Glutamatergic neuron (in vitro differentiated cells): ENCODE measurements at regions not wholly inside any gene's neighbourhood (a gene's known extent, or its start where the extent isn't known, plus 50 kb on each side); places are given as distances from the start of the nearest gene placed in this dataset.

Source experiments
- DNase-seq: peaks from one replicate; pipeline ENCODE4 v3.0.0; 2022
- H3K27ac Mint-ChIP-seq: one replicate; pipeline ENCODE4 v1.8.0; 2020; ENCODE audit warnings: mild to moderate bottlenecking, mixed read lengths, inconsistent platforms; ENCODE audit not compliant: unreplicated experiment
- H3K27me3 Mint-ChIP-seq: one replicate; pipeline ENCODE4 v1.8.0; 2020; ENCODE audit warnings: mild to moderate bottlenecking, moderate library complexity, mixed read lengths, inconsistent platforms; ENCODE audit not compliant: unreplicated experiment
- H3K36me3 Mint-ChIP-seq: one replicate; pipeline ENCODE4 v1.8.0; 2020; ENCODE audit warnings: mild to moderate bottlenecking, mixed read lengths, inconsistent platforms; ENCODE audit not compliant: unreplicated experiment
- H3K4me1 Mint-ChIP-seq: one replicate; pipeline ENCODE4 v1.8.0; 2020; ENCODE audit warnings: mild to moderate bottlenecking, low read depth, mixed read lengths, inconsistent platforms; ENCODE audit not compliant: unreplicated experiment
- H3K4me3 Mint-ChIP-seq: one replicate; pipeline ENCODE4 v1.8.0; 2020; ENCODE audit warnings: mild to moderate bottlenecking, mixed read lengths, inconsistent platforms; ENCODE audit not compliant: unreplicated experiment
- H3K9me3 Mint-ChIP-seq: one replicate; pipeline ENCODE4 v1.8.0; 2020; ENCODE audit warnings: mild to moderate bottlenecking, moderate library complexity, mixed read lengths, inconsistent platforms; ENCODE audit not compliant: unreplicated experiment
- CTCF ChIP-seq: fragments of 200-600 bp; sonication (generic); IDR thresholded peaks from one replicate; pipeline ENCODE4 v1.5.0; 2021; ENCODE audit not compliant: partially characterized antibody, unreplicated experiment

- H3K27ac Mint-ChIP-seq = peak overlapping the region; percentile 50
- peaks cover 36% of the 10 kb centered on the region for H3K4me1 Mint-ChIP-seq
- H3K4me3 Mint-ChIP-seq = no peak overlapping the region
- peaks cover 2% of the 10 kb centered on the region for H3K27me3 Mint-ChIP-seq
- H3K36me3 Mint-ChIP-seq = no peaks in the 10 kb centered on the region
- peaks cover 2% of the 10 kb centered on the region for H3K9me3 Mint-ChIP-seq
- DNase-seq = no peak
- no peak for TF ChIP-seq CTCF
Measured at GRCh38 chr2:150140777-150141176, 346.7 kb downstream of the RND3 start.

DNA sequence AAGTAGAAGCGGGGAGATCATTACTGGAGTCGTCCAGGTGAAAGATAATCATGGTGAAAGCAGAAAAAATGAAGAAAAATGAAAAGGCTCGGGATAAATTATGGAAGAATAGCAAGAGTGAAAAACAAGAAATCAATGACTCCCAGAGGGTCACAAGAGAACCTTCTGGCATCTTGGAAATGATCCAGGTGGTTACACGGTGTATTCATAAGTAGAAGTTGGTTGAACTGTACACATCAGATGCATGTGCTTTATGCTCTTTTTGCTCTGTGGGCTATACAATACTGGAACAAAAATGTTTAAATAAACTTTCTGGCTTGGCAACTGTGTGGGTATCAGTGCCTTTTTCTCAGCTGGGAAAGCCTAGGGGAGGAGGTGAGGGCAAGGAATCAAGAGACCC, 348.9 kb downstream of the RND3 start:
- DNase-seq = no peak
- no peak for TF ChIP-seq CTCF
- peaks cover 2% of the 10 kb centered on the region for H3K9me3 Mint-ChIP-seq
- peaks cover 2% of the 10 kb centered on the region for H3K27me3 Mint-ChIP-seq
- H3K36me3 Mint-ChIP-seq = no peaks in the 10 kb centered on the region
- peaks cover 36% of the 10 kb centered on the region for H3K4me1 Mint-ChIP-seq
- no peak overlapping the region for H3K27ac Mint-ChIP-seq
- peak overlapping the region; percentile 12 for H3K4me3 Mint-ChIP-seq

DNA sequence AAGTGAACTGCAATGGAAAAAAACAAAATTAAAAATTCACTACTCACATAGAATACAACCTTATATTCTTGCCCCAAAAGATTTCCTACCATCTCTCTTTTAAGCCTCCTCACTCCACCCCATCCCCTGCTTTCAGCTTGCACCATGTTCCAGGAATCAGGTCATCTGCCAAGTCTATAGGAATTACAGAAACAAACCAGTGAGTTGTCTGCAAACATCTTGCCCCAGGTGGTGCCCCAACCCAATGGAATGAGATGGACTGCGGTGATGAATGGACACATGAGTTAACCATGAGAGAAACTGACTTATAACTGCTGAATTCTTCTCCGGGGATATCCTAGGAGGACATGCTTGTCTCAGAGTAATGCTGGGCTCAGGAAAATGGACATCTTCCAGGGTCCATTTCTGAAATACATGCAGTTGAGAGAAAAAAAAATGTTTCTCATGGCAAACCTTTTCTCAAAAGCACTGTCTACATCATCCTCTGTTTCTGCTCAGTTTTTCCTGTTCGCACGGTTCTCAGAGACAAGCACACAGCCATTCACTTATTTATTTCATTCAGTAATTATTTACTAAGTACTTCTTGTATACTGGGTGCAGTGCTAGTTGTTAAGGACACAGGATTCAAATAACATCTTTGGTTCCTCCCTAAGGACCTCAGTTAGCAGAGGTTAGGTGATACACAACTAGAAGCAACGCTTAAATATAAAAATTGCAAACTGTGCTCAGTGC, 350.0 kb downstream of the RND3 start:
- Mint-ChIP-seq H3K4me3 (no peak overlapping the region), H3K9me3 (peaks cover 2% of the 10 kb centered on the region), H3K27ac (no peak overlapping the region), H3K36me3 (no peaks in the 10 kb centered on the region), H3K4me1 (peaks cover 36% of the 10 kb centered on the region), H3K27me3 (peaks cover 2% of the 10 kb centered on the region)
- no peak for DNase-seq
- no peak for TF ChIP-seq CTCF

DNA sequence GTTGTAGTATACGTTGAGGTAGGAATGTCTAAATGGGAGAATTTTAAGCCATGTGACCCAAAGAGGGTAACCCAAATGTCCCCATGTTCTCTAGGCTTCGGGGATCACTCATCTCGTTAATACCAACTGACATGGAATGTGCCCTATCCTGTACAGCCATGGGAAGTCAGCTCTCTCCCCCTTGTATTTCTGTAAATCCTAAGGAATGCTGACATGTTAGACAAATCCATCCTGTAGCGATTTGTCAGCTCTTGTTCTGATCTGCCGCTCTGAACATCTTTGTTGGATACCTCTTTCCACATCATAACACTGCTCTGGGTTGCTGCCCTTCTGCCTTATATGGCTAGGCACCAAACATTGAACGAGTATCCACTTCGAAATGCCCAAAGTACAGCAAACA, 350.6 kb downstream of the RND3 start:
- Mint-ChIP-seq H3K4me1 (peaks cover 36% of the 10 kb centered on the region), H3K36me3 (no peaks in the 10 kb centered on the region), H3K9me3 (peaks cover 2% of the 10 kb centered on the region)

More for the DNA sequence above, 350.6 kb downstream of the RND3 start:
- Mint-ChIP-seq H3K27ac (no peak overlapping the region), H3K27me3 (peaks cover 2% of the 10 kb centered on the region), H3K4me3 (no peak overlapping the region)
- DNase-seq = no peak
- no peak for TF ChIP-seq CTCF
